Neural progenitor cell (in vitro differentiated cells): ENCODE measurements at regions not wholly inside any gene's neighbourhood (a gene's known extent, or its start where the extent isn't known, plus 50 kb on each side); places are given as distances from the start of the nearest gene placed in this dataset.
"Not testable (repeated sequence)": the region's sequence is repeated elsewhere in the genome, so short reads cannot be mapped to it uniquely, and the experiment has no call there.

Source experiments
- EZH2 ChIP-seq: fragments of 200-600 bp; sonication (generic); IDR thresholded peaks from 2 replicates; pipeline ENCODE4 v1.6.1; 2017; ENCODE audit warnings: antibody characterized with exemption, mild to moderate bottlenecking, moderate library complexity
- EZH2phosphoT487 ChIP-seq: fragments of 200-600 bp; sonication (generic); IDR thresholded peaks from 2 replicates; pipeline ENCODE4 v1.6.1; 2017; ENCODE audit warnings: antibody characterized with exemption
- TF ChIP-seq, protein P1 (sequence below): fragments of 200-600 bp; sonication (generic); IDR thresholded peaks from 2 replicates; pipeline ENCODE4 v1.5.1; 2017; ENCODE audit warnings: antibody characterized with exemption, mild to moderate bottlenecking

DNA sequence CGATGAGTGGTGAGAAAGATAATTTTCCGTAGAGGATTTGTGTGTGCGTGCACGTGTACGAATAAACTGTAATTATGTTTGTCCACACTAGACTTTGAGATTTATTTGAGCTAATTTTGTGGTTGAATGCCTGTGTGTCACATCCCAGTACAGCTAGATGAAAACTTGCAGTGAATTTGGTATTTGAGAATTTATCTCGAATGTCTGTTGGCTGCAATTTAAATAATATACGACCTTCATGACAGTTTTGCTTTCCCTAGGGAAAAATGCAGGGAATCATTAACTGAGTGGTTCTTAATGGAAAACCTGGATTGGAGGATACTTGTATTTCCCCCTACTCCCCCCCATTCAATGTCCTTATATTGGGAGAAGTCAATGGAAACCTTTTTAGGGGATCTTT lies 124.8 kb downstream of the GOSR1 start:
- TF ChIP-seq, protein P1, sequence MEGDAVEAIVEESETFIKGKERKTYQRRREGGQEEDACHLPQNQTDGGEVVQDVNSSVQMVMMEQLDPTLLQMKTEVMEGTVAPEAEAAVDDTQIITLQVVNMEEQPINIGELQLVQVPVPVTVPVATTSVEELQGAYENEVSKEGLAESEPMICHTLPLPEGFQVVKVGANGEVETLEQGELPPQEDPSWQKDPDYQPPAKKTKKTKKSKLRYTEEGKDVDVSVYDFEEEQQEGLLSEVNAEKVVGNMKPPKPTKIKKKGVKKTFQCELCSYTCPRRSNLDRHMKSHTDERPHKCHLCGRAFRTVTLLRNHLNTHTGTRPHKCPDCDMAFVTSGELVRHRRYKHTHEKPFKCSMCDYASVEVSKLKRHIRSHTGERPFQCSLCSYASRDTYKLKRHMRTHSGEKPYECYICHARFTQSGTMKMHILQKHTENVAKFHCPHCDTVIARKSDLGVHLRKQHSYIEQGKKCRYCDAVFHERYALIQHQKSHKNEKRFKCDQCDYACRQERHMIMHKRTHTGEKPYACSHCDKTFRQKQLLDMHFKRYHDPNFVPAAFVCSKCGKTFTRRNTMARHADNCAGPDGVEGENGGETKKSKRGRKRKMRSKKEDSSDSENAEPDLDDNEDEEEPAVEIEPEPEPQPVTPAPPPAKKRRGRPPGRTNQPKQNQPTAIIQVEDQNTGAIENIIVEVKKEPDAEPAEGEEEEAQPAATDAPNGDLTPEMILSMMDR, result not testable (repeated sequence)
- TF ChIP-seq EZH2, EZH2phosphoT487: not testable (repeated sequence)
